ENCODE measurements at regions not wholly inside any gene's neighbourhood (a gene's known extent, or its start where the extent isn't known, plus 50 kb on each side); places are given as distances from the start of the nearest gene placed in this dataset.

- no peak for DNase-seq
These were observed 236.0 kb downstream of the GLRX3 start for GRCh38 chr10:130372222-130372621.

GRCh38 chr10:130372866-130373265, 236.7 kb downstream of the GLRX3 start:
- no peak for DNase-seq

GRCh38 chr10:130377986-130378540, 241.9 kb downstream of the GLRX3 start:
- no peak for DNase-seq

- DNase-seq, result no peak
These were observed 242.6 kb downstream of the GLRX3 start for GRCh38 chr10:130378556-130379400.

- no peak for DNase-seq
These were observed 243.9 kb downstream of the GLRX3 start for GRCh38 chr10:130380056-130380455.

GRCh38 chr10:130382031-130382430, 245.8 kb downstream of the GLRX3 start:
- DNase-seq, result no peak

- DNase-seq, result no peak
These were observed 251.9 kb downstream of the GLRX3 start for GRCh38 chr10:130387936-130388580.

GRCh38 chr10:130388746-130389145, 252.6 kb downstream of the GLRX3 start:
- no peak for DNase-seq

GRCh38 chr10:130389906-130390305, 253.7 kb downstream of the GLRX3 start:
- no peak for DNase-seq

GRCh38 chr10:130392031-130392430, 255.8 kb downstream of the GLRX3 start:
- DNase-seq, result no peak

GRCh38 chr10:130393342-130393741, 257.2 kb downstream of the GLRX3 start:
- no peak for DNase-seq

- DNase-seq, result no peak
These were observed 258.6 kb downstream of the GLRX3 start for GRCh38 chr10:130394832-130395231.

- no peak for DNase-seq
These were observed 259.2 kb downstream of the GLRX3 start for GRCh38 chr10:130395248-130395936.

GRCh38 chr10:130396044-130396443, 259.9 kb downstream of the GLRX3 start:
- no peak for DNase-seq

- no peak for DNase-seq
These were observed 262.2 kb downstream of the GLRX3 start for GRCh38 chr10:130398090-130398994.

GRCh38 chr10:130399425-130399950, 263.3 kb downstream of the GLRX3 start:
- DNase-seq, result no peak

GRCh38 chr10:130400890-130401289, 264.7 kb downstream of the GLRX3 start:
- DNase-seq, result no peak

- DNase-seq, result no peak
These were observed 265.9 kb downstream of the GLRX3 start for GRCh38 chr10:130401860-130402765.

GRCh38 chr10:130403153-130404075, 267.2 kb downstream of the GLRX3 start:
- DNase-seq, result no peak

Data from CD4-positive, alpha-beta T cell treated with Interleukin-12 subunit alpha and Interleukin-12 subunit beta, for 1 hour (primary cell).